ENCODE measurements at regions not wholly inside any gene's neighbourhood (a gene's known extent, or its start where the extent isn't known, plus 50 kb on each side); places are given as distances from the start of the nearest gene placed in this dataset.

- no peaks in the 10 kb centered on the region for H3F3A ChIP-seq (ENCODE audit: insufficient read depth, low read length)
- no peak overlapping the region for H3K4me3 ChIP-seq (ENCODE audit: low read length)
- H3K9me2 ChIP-seq (replicated peaks; ENCODE audit: insufficient read depth, low read length): no peaks in the 10 kb centered on the region
- no peak overlapping the region for H3K27ac ChIP-seq (ENCODE audit: low read length)
- H2AFZ ChIP-seq (ENCODE audit: low read length): no peak overlapping the region
- no peaks in the 10 kb centered on the region for H4K20me1 ChIP-seq (ENCODE audit: insufficient read depth, low read length)
- TF ChIP-seq EZH2 (optimal IDR thresholded peaks at IDR 0.05; ENCODE audit: low read depth, low read length): no peak
- TF ChIP-seq CTCF (IDR thresholded peaks at IDR 0.05; ENCODE audit: low read length): no peak
- no peak for TF ChIP-seq EZH2phosphoT487 (IDR thresholded peaks at IDR 0.05; ENCODE audit: low read length)
- H3K9me3 ChIP-seq (replicated peaks; ENCODE audit: insufficient read depth, low read length): no peaks in the 10 kb centered on the region
- no peak for DNase-seq
- H3K4me2 ChIP-seq (ENCODE audit: low read depth, low read length): no peak overlapping the region
- H3K79me2 ChIP-seq (ENCODE audit: low read length): no peaks in the 10 kb centered on the region
- H3K27me3 ChIP-seq (replicated peaks; ENCODE audit: insufficient read depth, low read length): no peaks in the 10 kb centered on the region
- no peaks in the 10 kb centered on the region for H3K36me3 ChIP-seq (replicated peaks; ENCODE audit: insufficient read depth, low read length)
- no peak overlapping the region for H3K9ac ChIP-seq (ENCODE audit: low read length)
- H3K4me1 ChIP-seq (ENCODE audit: low read length): no peaks in the 10 kb centered on the region
Measured at GRCh38 chr16:64356267-64356666, 765.6 kb downstream of the CDH11 start.

GRCh38 chr16:64352246-64352645 lies 769.6 kb downstream of the CDH11 start:
- DNase-seq: no peak
- no peaks in the 10 kb centered on the region for H3K27me3 ChIP-seq (replicated peaks; ENCODE audit: insufficient read depth, low read length)
- no peak overlapping the region for H3K9ac ChIP-seq (ENCODE audit: low read length)
- H2AFZ ChIP-seq (ENCODE audit: low read length): no peak overlapping the region
- no peaks in the 10 kb centered on the region for H3K36me3 ChIP-seq (replicated peaks; ENCODE audit: insufficient read depth, low read length)
- H3K79me2 ChIP-seq (ENCODE audit: low read length): no peaks in the 10 kb centered on the region
- H3K4me2 ChIP-seq (ENCODE audit: low read depth, low read length): no peak overlapping the region
- H3K4me3 ChIP-seq (ENCODE audit: low read length): no peak overlapping the region
- H4K20me1 ChIP-seq (ENCODE audit: insufficient read depth, low read length): no peaks in the 10 kb centered on the region
- no peaks in the 10 kb centered on the region for H3K9me3 ChIP-seq (replicated peaks; ENCODE audit: insufficient read depth, low read length)
- H3K9me2 ChIP-seq (replicated peaks; ENCODE audit: insufficient read depth, low read length): no peaks in the 10 kb centered on the region
- TF ChIP-seq EZH2 (optimal IDR thresholded peaks at IDR 0.05; ENCODE audit: low read depth, low read length) (no peak), EZH2phosphoT487 (IDR thresholded peaks at IDR 0.05; ENCODE audit: low read length) (no peak), CTCF (IDR thresholded peaks at IDR 0.05; ENCODE audit: low read length) (no peak)
- no peaks in the 10 kb centered on the region for H3F3A ChIP-seq (ENCODE audit: insufficient read depth, low read length)
- H3K4me1 ChIP-seq (ENCODE audit: low read length): no peaks in the 10 kb centered on the region
- no peak overlapping the region for H3K27ac ChIP-seq (ENCODE audit: low read length)

GRCh38 chr16:64351121-64351520 lies 770.7 kb downstream of the CDH11 start:
- Histone ChIP-seq H3K27ac (ENCODE audit: low read length) (no peak overlapping the region), H3K4me2 (ENCODE audit: low read depth, low read length) (no peak overlapping the region), H2AFZ (ENCODE audit: low read length) (no peak overlapping the region), H3F3A (ENCODE audit: insufficient read depth, low read length) (no peaks in the 10 kb centered on the region), H3K36me3 (replicated peaks; ENCODE audit: insufficient read depth, low read length) (no peaks in the 10 kb centered on the region), H3K79me2 (ENCODE audit: low read length) (no peaks in the 10 kb centered on the region), H4K20me1 (ENCODE audit: insufficient read depth, low read length) (no peaks in the 10 kb centered on the region), H3K4me1 (ENCODE audit: low read length) (no peaks in the 10 kb centered on the region), H3K9me3 (replicated peaks; ENCODE audit: insufficient read depth, low read length) (no peaks in the 10 kb centered on the region), H3K27me3 (replicated peaks; ENCODE audit: insufficient read depth, low read length) (no peaks in the 10 kb centered on the region), H3K4me3 (ENCODE audit: low read length) (no peak overlapping the region), H3K9ac (ENCODE audit: low read length) (no peak overlapping the region), H3K9me2 (replicated peaks; ENCODE audit: insufficient read depth, low read length) (no peaks in the 10 kb centered on the region)
- no peak for DNase-seq
- TF ChIP-seq EZH2 (optimal IDR thresholded peaks at IDR 0.05; ENCODE audit: low read depth, low read length): no peak
- TF ChIP-seq EZH2phosphoT487 (IDR thresholded peaks at IDR 0.05; ENCODE audit: low read length): no peak
- TF ChIP-seq CTCF (IDR thresholded peaks at IDR 0.05; ENCODE audit: low read length): no peak
